Naive B cell (primary cell): ENCODE measurements at regions not wholly inside any gene's neighbourhood (a gene's known extent, or its start where the extent isn't known, plus 50 kb on each side); places are given as distances from the start of the nearest gene placed in this dataset.

Experiments
- ATAC-seq, 2 donors: fragments of 150-1000 bp; cut with Tn5 transposase; 2 replicates each; pipeline ENCODE4 v1.10.0; 2021; ENCODE audit warnings: low read depth in 2 of 2, mild to moderate bottlenecking in 2 of 2, moderate library complexity in 2 of 2
- DNase-seq: peaks from one replicate; pipeline ENCODE4 v3.0.0; 2022
- H3K27ac Mint-ChIP-seq, 6 donors: one replicate each; pipeline ENCODE4 v1.8.0; 2020 to 2022; ENCODE audit warnings: mild to moderate bottlenecking in 6 of 6, mixed read lengths in 6 of 6, moderate library complexity in 5 of 6, inconsistent platforms in 2 of 6
- H3K27me3 Mint-ChIP-seq, 3 donors: one replicate each; pipeline ENCODE4 v1.8.0; 2021 to 2022; ENCODE audit warnings: mixed read lengths in 3 of 3, mild to moderate bottlenecking in 1 of 3
- H3K36me3 Mint-ChIP-seq, 2 donors: one replicate each; pipeline ENCODE4 v1.8.0; 2020 to 2022; ENCODE audit warnings: mixed read lengths in 2 of 2, inconsistent platforms in 1 of 2, mild to moderate bottlenecking in 1 of 2
- H3K4me1 Mint-ChIP-seq, 3 donors: one replicate each; pipeline ENCODE4 v1.8.0; 2020 to 2022; ENCODE audit warnings: mixed read lengths in 3 of 3, inconsistent platforms in 1 of 3, mild to moderate bottlenecking in 1 of 3, moderate library complexity in 1 of 3
- H3K4me3 Mint-ChIP-seq, 8 donors: one replicate each; pipeline ENCODE4 v1.8.0; 2020 to 2022; ENCODE audit warnings: mild to moderate bottlenecking in 8 of 8, mixed read lengths in 8 of 8, moderate library complexity in 8 of 8, inconsistent platforms in 2 of 8
- H3K9me3 Mint-ChIP-seq, 7 donors: one replicate each; pipeline ENCODE4 v1.8.0; 2020 to 2022; ENCODE audit warnings: mixed read lengths in 7 of 7, mild to moderate bottlenecking in 5 of 7, inconsistent platforms in 2 of 7, moderate library complexity in 1 of 7

DNA sequence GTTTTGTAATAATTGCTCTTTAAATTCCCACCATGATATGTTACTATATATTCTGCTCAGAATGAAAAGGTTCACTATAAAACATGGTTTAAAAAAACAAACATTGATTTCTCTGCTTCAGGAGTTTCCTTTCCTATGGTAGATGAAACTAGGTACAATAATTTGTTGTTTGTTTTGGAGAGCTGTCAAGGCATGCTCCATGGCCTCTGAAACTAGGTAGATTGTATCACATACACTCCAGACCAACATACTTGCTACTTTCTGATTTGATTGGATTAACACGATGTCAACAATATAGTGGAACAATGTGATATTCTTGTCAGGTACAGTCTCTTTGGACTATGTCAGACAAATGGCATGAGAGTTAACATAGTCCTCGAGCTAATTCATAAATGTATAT is 452.7 kb upstream of the CDH9 start:
- Mint-ChIP-seq H3K9me3 (peaks cover 0 to 11% (median 7%) of the 10 kb centered on the region in 7 donors), H3K27me3 (no peaks in the 10 kb centered on the region), H3K4me1 (no peaks in the 10 kb centered on the region), H3K36me3 (no peaks in the 10 kb centered on the region), H3K4me3 (no peak overlapping the region), H3K27ac (no peak overlapping the region)
- ATAC-seq (no peak), DNase-seq (no peak)

DNA sequence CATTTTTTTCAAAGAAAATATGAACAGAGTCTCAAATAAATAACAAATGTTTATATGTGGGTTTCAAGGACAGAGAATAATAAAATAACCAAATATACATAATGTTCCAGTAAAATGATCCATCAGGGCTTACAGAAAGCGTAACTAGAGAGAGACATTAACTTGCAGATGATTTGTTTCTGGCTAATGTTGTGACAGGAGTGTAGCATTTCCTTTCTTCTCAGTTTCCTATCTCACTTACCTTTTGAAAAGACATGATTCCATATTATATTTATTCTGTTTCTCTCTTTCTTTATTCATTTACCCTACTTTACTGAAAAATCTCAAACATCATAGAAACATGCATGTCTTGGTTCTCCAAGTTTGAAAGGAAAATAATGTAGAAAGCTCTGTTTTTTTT is 451.3 kb upstream of the CDH9 start:
- ATAC-seq (no peak), DNase-seq (no peak)
- H3K4me3 Mint-ChIP-seq: no peak overlapping the region
- no peak overlapping the region for H3K27ac Mint-ChIP-seq
- no peaks in the 10 kb centered on the region for H3K36me3 Mint-ChIP-seq
- peaks cover 0 to 11% (median 7%) of the 10 kb centered on the region in 7 donors for H3K9me3 Mint-ChIP-seq
- no peaks in the 10 kb centered on the region for H3K4me1 Mint-ChIP-seq
- no peaks in the 10 kb centered on the region for H3K27me3 Mint-ChIP-seq

DNA sequence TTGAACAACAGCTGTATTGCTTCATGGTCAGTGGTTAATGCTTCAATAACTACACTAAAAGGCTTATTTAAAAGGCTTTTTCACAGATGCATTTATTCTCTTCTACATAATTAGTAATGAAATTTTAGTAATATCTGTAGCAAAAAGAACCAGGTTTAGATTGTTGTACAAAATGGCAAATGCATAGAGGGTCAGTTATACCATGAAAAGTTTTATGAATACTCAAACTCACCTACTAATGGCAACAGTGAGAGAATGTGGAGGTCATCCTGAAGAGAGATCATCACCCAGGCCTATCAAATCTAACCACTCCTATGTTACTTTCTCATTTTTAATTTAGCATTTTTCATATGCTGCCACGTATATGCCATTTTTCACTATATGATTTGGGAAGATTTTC is 444.3 kb upstream of the CDH9 start:
- H3K36me3 Mint-ChIP-seq: no peaks in the 10 kb centered on the region
- no peak for DNase-seq
- H3K9me3 Mint-ChIP-seq: peaks cover 0 to 7% (median 3%) of the 10 kb centered on the region in 7 donors
- no peak overlapping the region for H3K4me3 Mint-ChIP-seq
- no peaks in the 10 kb centered on the region for H3K4me1 Mint-ChIP-seq
- H3K27ac Mint-ChIP-seq: no peak overlapping the region
- H3K27me3 Mint-ChIP-seq: no peaks in the 10 kb centered on the region
- ATAC-seq: no peak

DNA sequence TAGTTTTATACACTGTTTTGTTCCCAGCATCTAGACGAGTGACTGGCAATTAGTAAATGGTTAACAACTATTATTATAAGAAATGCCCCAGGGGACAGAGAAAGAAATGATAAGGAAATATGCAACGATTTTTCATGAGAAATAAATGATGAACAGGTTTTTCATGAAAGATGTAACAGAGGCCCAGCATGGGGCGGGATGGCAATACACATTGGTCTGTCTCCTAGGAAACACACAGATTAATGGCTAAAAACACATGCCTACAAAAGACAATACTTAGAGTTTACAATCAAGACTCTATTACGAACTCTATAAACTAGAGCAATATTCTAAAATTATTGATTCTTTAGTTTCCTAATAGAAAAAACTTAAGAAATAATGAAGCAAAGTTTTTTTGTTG is 441.5 kb upstream of the CDH9 start:
- ATAC-seq (no peak), DNase-seq (no peak)
- Mint-ChIP-seq H3K9me3 (peaks cover 0 to 23% (median 4%) of the 10 kb centered on the region in 7 donors), H3K4me3 (no peak overlapping the region), H3K27ac (no peak overlapping the region), H3K27me3 (no peaks in the 10 kb centered on the region), H3K36me3 (no peaks in the 10 kb centered on the region), H3K4me1 (no peaks in the 10 kb centered on the region)

DNA sequence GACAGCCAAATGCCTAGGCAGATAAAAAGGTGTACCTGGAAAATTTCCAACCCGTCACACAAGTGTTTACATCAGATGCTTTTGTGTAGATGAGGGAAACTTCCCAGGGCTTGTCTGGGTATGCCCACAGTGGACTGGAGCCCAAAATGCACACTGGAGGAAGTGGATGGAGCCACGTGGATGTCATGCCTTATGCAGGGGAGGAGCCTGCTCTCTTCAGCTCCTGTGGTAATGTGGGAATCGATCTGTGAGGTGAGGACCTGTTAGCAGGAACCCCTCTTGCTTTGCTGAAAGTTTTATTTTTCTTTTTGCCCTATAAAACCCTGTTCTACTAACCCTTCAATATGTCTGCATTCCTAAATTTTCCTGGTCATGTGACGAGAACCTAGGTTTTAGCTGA is 439.2 kb upstream of the CDH9 start:
- Mint-ChIP-seq H3K27me3 (no peaks in the 10 kb centered on the region), H3K36me3 (no peaks in the 10 kb centered on the region), H3K27ac (no peak overlapping the region), H3K9me3 (peaks cover 0 to 23% (median 5%) of the 10 kb centered on the region in 7 donors), H3K4me3 (no peak overlapping the region), H3K4me1 (no peaks in the 10 kb centered on the region)
- ATAC-seq: no peak
- DNase-seq: no peak

DNA sequence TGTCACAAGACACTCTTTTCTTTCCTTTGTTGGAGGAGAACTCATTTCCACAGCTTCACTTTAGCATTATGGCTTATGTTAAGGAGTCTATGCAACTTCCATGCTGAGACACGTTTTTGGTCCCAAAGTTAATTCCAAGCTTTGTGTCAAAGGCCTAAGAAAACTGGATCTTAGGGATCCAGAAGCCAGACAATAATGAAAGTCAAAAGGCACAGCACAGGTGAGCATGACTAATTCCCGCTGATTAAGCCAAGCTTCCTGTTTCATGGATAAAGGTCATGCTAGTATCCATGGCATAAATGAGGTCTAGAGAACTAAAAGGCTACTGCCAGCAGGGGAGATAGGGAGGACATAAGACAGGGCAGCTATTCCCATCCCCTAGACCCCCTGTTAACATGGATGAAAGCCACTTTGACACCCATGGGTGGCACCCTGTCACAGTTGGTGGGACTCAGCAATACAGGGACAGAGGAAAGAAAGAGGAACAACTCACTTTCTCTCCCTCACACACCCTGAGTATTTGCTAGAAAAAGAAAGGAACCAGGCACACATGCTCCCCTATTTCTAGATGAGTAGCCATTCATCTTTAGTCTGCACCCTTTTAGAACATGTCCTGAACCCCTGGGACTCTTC is 438.1 kb upstream of the CDH9 start:
- Mint-ChIP-seq H3K36me3 (no peaks in the 10 kb centered on the region), H3K27ac (no peak overlapping the region), H3K4me1 (no peaks in the 10 kb centered on the region), H3K4me3 (no peak overlapping the region), H3K27me3 (no peaks in the 10 kb centered on the region), H3K9me3 (peaks cover 4 to 23% (median 5%) of the 10 kb centered on the region in 7 donors)
- DNase-seq: no peak
- no peak for ATAC-seq

DNA sequence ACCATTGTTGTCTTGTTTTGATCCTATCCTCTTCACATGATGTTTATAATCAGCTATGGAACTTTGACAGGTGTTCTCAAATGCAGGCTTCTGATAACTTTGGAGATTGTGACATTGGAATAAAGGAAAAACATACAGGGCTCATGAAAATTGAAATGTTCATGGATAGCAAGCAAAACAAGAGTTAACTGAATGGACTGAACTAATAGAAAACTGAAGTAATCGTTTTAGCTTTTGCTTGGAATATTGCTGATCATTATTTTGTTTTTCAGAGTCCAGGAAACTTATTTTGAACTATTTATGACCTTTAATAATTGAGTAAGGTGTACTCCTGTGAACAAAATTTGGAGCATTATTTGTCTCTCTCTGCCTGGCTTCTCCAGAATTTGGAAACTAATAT is 436.7 kb upstream of the CDH9 start:
- no peaks in the 10 kb centered on the region for H3K27me3 Mint-ChIP-seq
- H3K27ac Mint-ChIP-seq: no peak overlapping the region
- H3K4me3 Mint-ChIP-seq: no peak overlapping the region
- H3K36me3 Mint-ChIP-seq: no peaks in the 10 kb centered on the region
- H3K9me3 Mint-ChIP-seq: peaks cover 3 to 23% (median 4%) of the 10 kb centered on the region in 7 donors
- DNase-seq (no peak), ATAC-seq (no peak)
- H3K4me1 Mint-ChIP-seq: no peaks in the 10 kb centered on the region

DNA sequence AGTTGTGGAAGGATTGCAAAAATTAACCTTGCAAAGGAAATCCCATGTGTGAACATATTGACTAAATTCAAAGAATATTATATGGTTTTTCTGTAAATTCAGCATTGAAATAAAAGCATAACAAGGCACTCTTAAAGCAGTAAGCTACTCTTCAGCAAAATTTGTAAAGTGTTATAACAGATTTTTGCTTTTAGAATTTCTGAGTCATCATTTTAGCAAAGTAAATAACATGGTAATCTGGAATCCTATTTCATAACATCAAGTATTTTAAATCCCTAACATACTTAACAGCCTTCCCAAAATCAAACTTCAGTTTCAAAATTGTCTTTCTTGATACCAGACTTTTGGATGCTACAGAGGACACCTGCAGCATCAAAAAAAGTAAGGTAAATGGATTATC is 436.0 kb upstream of the CDH9 start:
- H3K27ac Mint-ChIP-seq: no peak overlapping the region
- H3K9me3 Mint-ChIP-seq: peaks cover 3 to 23% (median 4%) of the 10 kb centered on the region in 7 donors
- H3K36me3 Mint-ChIP-seq: no peaks in the 10 kb centered on the region
- DNase-seq (no peak), ATAC-seq (no peak)
- no peak overlapping the region for H3K4me3 Mint-ChIP-seq
- H3K4me1 Mint-ChIP-seq: no peaks in the 10 kb centered on the region
- H3K27me3 Mint-ChIP-seq: no peaks in the 10 kb centered on the region

DNA sequence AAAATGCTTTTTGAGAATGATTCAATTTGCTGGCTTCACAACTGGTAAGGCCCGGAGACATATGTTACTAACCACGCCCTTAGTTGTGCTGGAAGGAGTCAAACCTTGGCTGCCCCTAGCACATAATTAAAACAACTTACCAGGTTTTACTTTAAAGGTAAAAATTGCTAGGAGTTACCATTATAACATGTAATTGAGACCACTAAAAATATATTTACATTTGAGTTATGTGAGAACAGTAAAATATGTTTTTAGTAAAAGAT is 435.6 kb upstream of the CDH9 start:
- Mint-ChIP-seq H3K4me1 (no peaks in the 10 kb centered on the region), H3K9me3 (peaks cover 3 to 23% (median 4%) of the 10 kb centered on the region in 7 donors), H3K27ac (no peak overlapping the region), H3K4me3 (no peak overlapping the region), H3K27me3 (no peaks in the 10 kb centered on the region), H3K36me3 (no peaks in the 10 kb centered on the region)
- DNase-seq (no peak), ATAC-seq (no peak)

DNA sequence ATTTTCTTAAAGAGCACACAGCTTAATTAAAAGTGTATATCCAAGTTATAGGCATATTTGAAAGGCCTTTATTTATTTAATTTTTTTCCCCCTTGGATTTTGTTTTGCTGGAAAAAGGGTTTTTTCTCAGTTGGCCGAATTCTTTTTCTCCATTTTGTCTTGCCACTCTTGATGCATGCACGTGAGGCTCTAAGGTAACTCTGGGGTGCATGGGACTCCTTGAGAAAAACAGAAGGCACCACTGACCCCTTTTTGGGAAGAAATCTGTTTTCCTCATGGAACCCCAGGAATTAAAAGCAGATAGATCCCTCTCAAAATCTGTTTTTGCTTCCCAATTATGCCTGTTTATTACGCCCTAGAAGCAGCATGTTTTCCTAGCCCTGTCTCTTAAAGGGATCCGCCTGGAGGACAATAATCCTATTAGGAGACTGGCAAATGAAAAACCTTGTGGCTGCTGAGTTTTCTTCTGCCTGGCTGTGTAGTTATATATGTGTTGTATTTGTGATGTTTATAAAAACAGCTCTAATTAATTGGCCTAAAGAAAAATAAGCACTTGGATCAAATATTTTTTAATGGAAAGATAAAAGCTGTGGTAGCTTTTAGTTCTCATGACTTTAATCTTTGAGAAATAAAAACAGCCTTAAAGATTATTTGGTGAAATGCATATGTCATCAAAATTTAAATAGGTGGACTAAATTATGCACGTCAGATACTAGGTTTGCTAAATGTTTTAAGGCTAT is 435.1 kb upstream of the CDH9 start:
- no peaks in the 10 kb centered on the region for H3K36me3 Mint-ChIP-seq
- no peak overlapping the region for H3K4me3 Mint-ChIP-seq
- H3K27ac Mint-ChIP-seq: no peak overlapping the region
- DNase-seq (no peak), ATAC-seq (no peak)
- no peaks in the 10 kb centered on the region for H3K4me1 Mint-ChIP-seq
- peaks cover 3 to 23% (median 4%) of the 10 kb centered on the region in 7 donors for H3K9me3 Mint-ChIP-seq
- no peaks in the 10 kb centered on the region for H3K27me3 Mint-ChIP-seq

DNA sequence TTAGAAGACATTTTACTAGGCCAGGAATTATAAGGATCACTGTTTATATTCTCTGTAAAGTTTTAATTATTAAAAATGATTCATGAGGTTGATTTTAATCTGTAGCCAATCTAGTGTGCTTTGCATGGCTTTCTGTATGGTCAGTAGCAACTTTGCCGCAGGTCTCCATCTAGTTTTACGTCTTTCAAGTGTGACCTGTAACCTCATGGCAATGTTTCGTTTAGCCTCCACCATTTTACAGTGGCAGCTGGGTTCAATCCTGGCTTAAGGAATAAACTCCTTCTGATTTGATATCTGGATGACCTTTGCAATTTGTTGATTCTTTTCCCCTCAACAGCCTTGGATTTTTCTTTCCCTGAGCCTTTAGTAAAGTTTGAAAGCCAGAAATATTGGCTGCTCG is 434.5 kb upstream of the CDH9 start:
- no peak for DNase-seq
- Mint-ChIP-seq H3K4me3 (no peak overlapping the region), H3K36me3 (no peaks in the 10 kb centered on the region), H3K9me3 (peaks cover 2 to 18% (median 4%) of the 10 kb centered on the region in 7 donors), H3K27me3 (no peaks in the 10 kb centered on the region), H3K4me1 (no peaks in the 10 kb centered on the region), H3K27ac (no peak overlapping the region)
- no peak for ATAC-seq

DNA sequence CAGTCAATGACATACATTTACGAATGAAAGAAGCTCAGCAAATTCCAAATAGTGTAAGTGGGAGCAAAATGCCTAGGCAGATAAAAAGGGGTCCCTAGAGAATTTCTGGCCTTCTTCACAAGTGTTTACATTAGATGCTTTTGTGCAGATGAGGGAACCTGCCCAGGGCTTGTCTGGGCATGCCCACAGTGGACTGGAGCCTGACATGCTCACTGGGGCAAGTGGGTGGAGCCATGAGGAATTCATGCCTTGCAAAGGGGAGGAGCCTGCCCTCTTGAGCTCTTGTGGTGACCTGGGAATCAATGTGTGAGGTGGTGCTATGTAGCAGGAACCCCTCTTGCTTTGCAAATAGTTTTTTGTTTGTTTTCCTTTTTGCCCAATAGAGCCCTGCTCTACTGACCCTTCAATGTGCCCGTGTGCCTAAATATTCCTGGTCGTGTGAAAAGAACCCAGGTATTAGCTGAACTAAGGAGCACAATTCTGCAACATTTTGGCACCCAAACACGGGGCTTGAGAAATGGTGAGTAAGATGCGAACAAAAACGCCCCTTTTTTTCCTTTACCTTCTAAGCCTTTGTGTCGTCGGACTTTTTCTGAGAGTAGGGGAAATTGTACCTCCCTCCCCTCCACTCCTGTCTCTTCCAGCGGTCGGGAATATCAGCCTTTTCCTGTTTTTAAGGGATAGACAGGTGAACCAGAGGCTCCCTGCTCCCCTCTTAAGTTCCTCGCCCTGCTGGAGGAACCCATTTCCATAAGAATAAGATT is 433.8 kb upstream of the CDH9 start:
- no peak overlapping the region for H3K27ac Mint-ChIP-seq
- H3K4me3 Mint-ChIP-seq: no peak overlapping the region
- peaks cover 2 to 15% (median 4%) of the 10 kb centered on the region in 7 donors for H3K9me3 Mint-ChIP-seq
- DNase-seq (no peak), ATAC-seq (no peak)
- H3K4me1 Mint-ChIP-seq: no peaks in the 10 kb centered on the region
- no peaks in the 10 kb centered on the region for H3K36me3 Mint-ChIP-seq
- no peaks in the 10 kb centered on the region for H3K27me3 Mint-ChIP-seq

DNA sequence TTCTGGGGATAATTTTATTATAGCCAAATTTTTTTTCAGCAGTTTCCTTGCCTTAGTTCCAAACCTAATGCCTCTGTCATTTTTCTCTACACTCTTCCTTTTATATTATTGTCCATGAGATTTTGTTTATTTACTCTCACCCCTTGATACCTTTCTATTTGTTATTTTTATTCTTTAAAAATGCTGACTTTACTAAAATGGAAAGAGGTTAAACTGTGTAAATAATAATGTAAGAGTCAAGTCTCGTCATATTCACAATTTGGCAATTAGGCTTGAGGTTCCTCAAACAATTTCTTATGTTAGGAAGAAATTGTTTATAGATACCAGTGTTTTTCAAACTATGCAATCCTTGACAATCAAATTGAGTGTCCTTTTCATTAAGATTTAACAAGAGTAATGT is 428.6 kb upstream of the CDH9 start:
- ATAC-seq (no peak), DNase-seq (no peak)
- Mint-ChIP-seq H3K4me1 (no peaks in the 10 kb centered on the region), H3K27ac (peak overlapping the region in 1 of 6 donors; percentile 24), H3K36me3 (no peaks in the 10 kb centered on the region), H3K27me3 (no peaks in the 10 kb centered on the region), H3K9me3 (peaks cover 0 to 9% (median 3%) of the 10 kb centered on the region in 7 donors), H3K4me3 (no peak overlapping the region)

DNA sequence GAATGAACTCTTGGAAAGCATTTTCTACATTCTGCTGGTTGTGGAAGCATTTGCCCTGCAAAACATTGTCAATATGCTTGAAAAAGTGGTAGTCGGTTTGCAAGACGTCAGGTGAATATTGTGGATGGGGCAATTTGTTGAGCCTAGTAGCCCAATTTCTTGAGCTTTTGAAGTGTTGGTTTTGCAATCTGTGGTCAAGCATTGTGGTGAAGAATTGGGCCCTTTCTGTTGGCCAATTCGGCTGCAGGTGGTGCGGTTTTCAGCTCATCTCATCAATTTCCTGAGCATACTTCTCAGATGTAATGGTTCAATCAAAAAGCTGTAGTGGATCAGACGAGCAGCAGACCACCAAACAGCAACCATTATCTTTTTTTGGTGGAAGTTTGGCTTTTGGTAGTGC is 426.8 kb upstream of the CDH9 start:
- Mint-ChIP-seq H3K27ac (no peak overlapping the region), H3K27me3 (no peaks in the 10 kb centered on the region), H3K36me3 (no peaks in the 10 kb centered on the region), H3K4me1 (no peaks in the 10 kb centered on the region), H3K4me3 (no peak overlapping the region), H3K9me3 (peaks cover 0 to 7% (median 3%) of the 10 kb centered on the region in 7 donors)
- DNase-seq (no peak), ATAC-seq (no peak)
